Heart right ventricle (tissue), 16 donors: ENCODE measurements at regions not wholly inside any gene's neighbourhood (a gene's known extent, or its start where the extent isn't known, plus 50 kb on each side); places are given as distances from the start of the nearest gene placed in this dataset.

Source experiments
- ATAC-seq, 8 donors: fragments of 200-7000 bp; cut with Tn5 transposase; one replicate each; pipeline ENCODE4 v1.9.1; 2020; ENCODE audit warnings: mild to moderate bottlenecking in 8 of 8, moderate library complexity in 8 of 8, moderate number of reproducible peaks in 1 of 8
- DNase-seq, 2 donors: peaks; one replicate each; pipeline ENCODE4 v3.0.0-alpha.2; 2020
- H3K27ac ChIP-seq, 10 donors: fragments of 200-600 bp; sonication (generic) in 2 of 10; one replicate each; pipeline versions ENCODE4 v1.5.0 to v1.8.0; 2020 to 2022; ENCODE audit warnings: mild to moderate bottlenecking in 3 of 10
- H3K27me3 ChIP-seq, 7 donors: fragments of 200-600 bp; one replicate each; pipeline ENCODE4 v1.8.0; 2021 to 2022; ENCODE audit warnings: mild to moderate bottlenecking in 2 of 7
- H3K36me3 ChIP-seq, 9 donors: fragments of 200-600 bp; sonication (generic) in 1 of 9; one replicate each; pipeline versions ENCODE4 v1.5.0 to v1.8.0; 2020 to 2022; ENCODE audit warnings: mild to moderate bottlenecking in 2 of 9
- H3K4me1 ChIP-seq, 9 donors: fragments of 200-600 bp; sonication (generic) in 1 of 9; one replicate each; pipeline versions ENCODE4 v1.5.0 to v1.8.0; 2020 to 2022; ENCODE audit warnings: mild to moderate bottlenecking in 4 of 9
- H3K4me3 ChIP-seq, 10 donors: fragments of 200-600 bp; sonication (generic) in 2 of 10; one replicate each; pipeline versions ENCODE4 v1.5.0 to v1.8.0; 2020 to 2022; ENCODE audit warnings: mild to moderate bottlenecking in 7 of 10, moderate library complexity in 2 of 10
- H3K9me3 ChIP-seq, 11 donors: fragments of 200-600 bp in 10 of 11; sonication (generic) in 2 of 11; one replicate each; pipeline versions ENCODE4 v1.5.0 to v1.8.0; 2013 to 2022; ENCODE audit warnings: mild to moderate bottlenecking in 2 of 11, control low read depth in 1 of 11, moderate library complexity in 1 of 11
- WGBS, 2 donors: extraction: QIAGEN DNeasy Blood & Tissue Kit; methylation state at CpG; one replicate each; pipeline ENCODE4 v1.1.7; 2013; ENCODE audit warnings: inconsistent platforms in 1 of 2; 5-methylcytosine and 5-hydroxymethylcytosine counted together
- intact Hi-C, 10 donors: fragments of 100-400 bp; cut with DNase I; formaldehyde crosslinking; loops; one replicate each; pipeline versions ENCODE4 v1.11.1 to v1.14.2; 2022
- TF ChIP-seq, protein P1 (sequence below), 9 donors: fragments of 200-600 bp; sonication (generic) in 2 of 9; IDR thresholded peaks; one replicate each; pipeline versions ENCODE4 v1.5.0 to v1.8.0; 2021 to 2022; ENCODE audit warnings: antibody characterized with exemption in 9 of 9, mild to moderate bottlenecking in 5 of 9, moderate library complexity in 1 of 9
- donor health status: Arrhythmogenic right ventricular cardiomyopathy.
- donor health status: ischemic (EF 13 %, LVEDD 7.1; RV severe dilation, severe dysfunction).
- donor health status: healthy with polysubstance abuse.
- donor health status: DM: no; HTN: yes; CAD: no.
- donor health status: DM: no; HTN: no; CAD: no.
- donor health status: ischemic (EF 25% LVEDD 6.9; RV normal size, moderate dysfunction).
- donor health status: ischemic (EF 25% LVEDD 5.7; RV mildly dilated, moderate dysfunction).
- donor health status: healthy.
- donor health status: DM: yes; HTN: yes; CAD: no.
- donor health status: Ischemic cardiomyopathy.
- donor health status: ischemic (EF 35%, LVEDD 5.7; RV mildly dilated, moderate dysfunction).
- donor health status: nonischemic (EF 11% LVEDD 7.7; RV severe dilation, severe dysfunction).
- donor health status: DM: yes; HTN: yes; CAD: no.
- donor health status: PGD.
- donor health status: ischemic (EF 29% LVEDD 5.4; RV normal size, mild dysfunction).
- donor health status: nonischemic (EF 23%, LVEDD 6.1; RV moderate dilation, normal function).

DNA sequence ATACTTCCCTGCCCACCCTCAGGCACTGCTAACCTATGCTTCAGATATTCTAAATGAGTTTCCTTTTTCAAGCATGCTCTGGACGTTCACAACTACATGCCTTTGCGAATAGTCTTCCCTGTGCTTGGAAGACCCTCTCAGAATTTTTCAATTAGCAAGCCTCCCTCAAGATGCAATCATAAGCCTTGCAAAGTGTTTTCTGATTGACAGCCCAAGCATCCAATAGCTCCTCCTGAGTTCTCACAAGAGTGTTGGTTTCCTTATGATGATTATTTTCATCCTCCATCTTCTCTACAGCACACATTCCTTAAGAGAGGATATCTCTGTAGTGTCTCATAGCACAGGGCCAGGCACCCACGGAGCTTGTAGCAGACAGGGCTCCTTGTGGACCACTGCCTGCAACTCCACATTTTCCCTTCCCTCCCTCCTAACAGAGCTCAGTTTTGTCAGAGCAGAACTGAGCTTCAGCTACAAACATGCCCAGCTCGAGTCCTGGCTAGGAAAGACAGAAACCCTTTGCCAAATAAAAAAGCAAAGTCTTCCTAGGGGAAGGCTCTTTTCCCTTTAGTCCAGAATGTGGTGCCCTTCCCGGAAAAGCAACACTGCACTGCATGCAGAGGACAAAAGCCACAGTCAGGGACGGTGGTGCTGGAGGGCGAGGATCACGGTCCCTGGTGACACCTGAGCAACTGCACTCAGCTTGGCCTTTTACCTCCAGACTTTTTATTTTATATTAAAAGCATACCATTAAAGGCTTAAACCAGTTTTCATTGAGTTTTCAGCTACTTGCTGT, 819.8 kb upstream of the ID2 start:
- no peaks in the 10 kb centered on the region for H3K36me3 ChIP-seq
- peaks cover 0 to under 1% (median 0%) of the 10 kb centered on the region in 9 donors for H3K4me1 ChIP-seq
- peaks cover 0 to 3% (median 0%) of the 10 kb centered on the region in 7 donors for H3K27me3 ChIP-seq
- DNase-seq (no peak), ATAC-seq (no peak)
- intact Hi-C loops = no loop called here
- H3K27ac ChIP-seq = no peak overlapping the region
- WGBS, 2 donors = 88 to 89% methylated on average over 8 of the region's 8 CpGs
- H3K4me3 ChIP-seq = no peak overlapping the region
- peaks cover 0 to 3% (median 0%) of the 10 kb centered on the region in 11 donors for H3K9me3 ChIP-seq
- TF ChIP-seq, protein P1, sequence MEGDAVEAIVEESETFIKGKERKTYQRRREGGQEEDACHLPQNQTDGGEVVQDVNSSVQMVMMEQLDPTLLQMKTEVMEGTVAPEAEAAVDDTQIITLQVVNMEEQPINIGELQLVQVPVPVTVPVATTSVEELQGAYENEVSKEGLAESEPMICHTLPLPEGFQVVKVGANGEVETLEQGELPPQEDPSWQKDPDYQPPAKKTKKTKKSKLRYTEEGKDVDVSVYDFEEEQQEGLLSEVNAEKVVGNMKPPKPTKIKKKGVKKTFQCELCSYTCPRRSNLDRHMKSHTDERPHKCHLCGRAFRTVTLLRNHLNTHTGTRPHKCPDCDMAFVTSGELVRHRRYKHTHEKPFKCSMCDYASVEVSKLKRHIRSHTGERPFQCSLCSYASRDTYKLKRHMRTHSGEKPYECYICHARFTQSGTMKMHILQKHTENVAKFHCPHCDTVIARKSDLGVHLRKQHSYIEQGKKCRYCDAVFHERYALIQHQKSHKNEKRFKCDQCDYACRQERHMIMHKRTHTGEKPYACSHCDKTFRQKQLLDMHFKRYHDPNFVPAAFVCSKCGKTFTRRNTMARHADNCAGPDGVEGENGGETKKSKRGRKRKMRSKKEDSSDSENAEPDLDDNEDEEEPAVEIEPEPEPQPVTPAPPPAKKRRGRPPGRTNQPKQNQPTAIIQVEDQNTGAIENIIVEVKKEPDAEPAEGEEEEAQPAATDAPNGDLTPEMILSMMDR (IDR thresholded peaks at IDR 0.05) = no peak

DNA sequence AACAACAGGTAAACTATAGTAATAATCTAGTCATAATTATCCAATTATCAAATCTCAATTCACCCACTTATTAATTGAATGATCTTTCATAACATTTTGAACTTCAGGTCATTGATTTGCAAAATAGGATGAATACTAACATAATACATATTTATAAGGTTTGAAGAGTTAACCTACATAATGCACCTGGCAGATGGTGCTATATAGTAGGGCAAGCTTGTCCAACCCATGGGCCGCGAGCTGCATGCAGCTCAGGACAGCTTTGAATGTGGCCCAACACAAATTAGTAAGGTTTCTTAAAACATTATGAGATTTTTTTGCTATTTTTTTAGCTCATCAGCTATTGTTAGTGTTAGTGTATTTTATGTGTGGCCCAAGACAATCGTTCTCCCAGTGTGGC, 815.8 kb upstream of the ID2 start:
- intact Hi-C loops = no loop called here
- Histone ChIP-seq H3K4me1 (peaks cover 0 to 10% (median 0%) of the 10 kb centered on the region in 9 donors), H3K27me3 (peaks cover 0 to 3% (median 0%) of the 10 kb centered on the region in 7 donors), H3K9me3 (peaks cover 0 to 3% (median 0%) of the 10 kb centered on the region in 11 donors), H3K36me3 (no peaks in the 10 kb centered on the region), H3K4me3 (no peak overlapping the region), H3K27ac (no peak overlapping the region)
- ATAC-seq (no peak), DNase-seq (no peak)
- TF ChIP-seq, protein P1 (IDR thresholded peaks at IDR 0.05) = no peak
- WGBS, 2 donors = 94 to 95% methylated on average over 3 of the region's 3 CpGs

DNA sequence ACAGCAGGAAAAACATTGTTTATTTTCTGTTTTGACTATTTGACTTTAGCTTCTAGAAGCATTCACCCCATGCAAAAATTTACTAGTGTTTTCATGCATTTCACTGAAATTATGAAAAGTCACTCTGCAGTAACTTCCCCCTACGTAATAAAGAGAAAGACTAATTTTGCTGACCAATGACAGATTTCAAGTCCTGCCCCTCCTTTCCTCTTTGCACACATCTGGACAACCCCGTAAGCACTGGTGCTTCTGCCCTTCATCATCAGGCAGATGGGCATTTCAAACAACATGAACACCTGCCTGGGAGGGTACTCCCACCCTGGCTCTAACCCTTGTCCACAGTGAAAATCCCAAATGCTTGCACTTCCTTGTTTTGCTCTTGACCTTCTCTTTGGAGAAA, 815.0 kb upstream of the ID2 start:
- peak overlapping the region in 1 of 10 donors; percentile 26 for H3K27ac ChIP-seq
- H3K9me3 ChIP-seq = peaks cover 0 to 3% (median 0%) of the 10 kb centered on the region in 11 donors
- TF ChIP-seq, protein P1 (IDR thresholded peaks at IDR 0.05) = no peak
- 88 to 90% methylated on average over 2 of the region's 2 CpGs for WGBS, 2 donors
- H3K27me3 ChIP-seq = peaks cover 0 to 3% (median 0%) of the 10 kb centered on the region in 7 donors
- no peak overlapping the region for H3K4me3 ChIP-seq
- H3K36me3 ChIP-seq = no peaks in the 10 kb centered on the region
- intact Hi-C loops = no loop called here
- ATAC-seq (no peak), DNase-seq (no peak)
- peaks cover 0 to 10% (median 0%) of the 10 kb centered on the region in 9 donors for H3K4me1 ChIP-seq

DNA sequence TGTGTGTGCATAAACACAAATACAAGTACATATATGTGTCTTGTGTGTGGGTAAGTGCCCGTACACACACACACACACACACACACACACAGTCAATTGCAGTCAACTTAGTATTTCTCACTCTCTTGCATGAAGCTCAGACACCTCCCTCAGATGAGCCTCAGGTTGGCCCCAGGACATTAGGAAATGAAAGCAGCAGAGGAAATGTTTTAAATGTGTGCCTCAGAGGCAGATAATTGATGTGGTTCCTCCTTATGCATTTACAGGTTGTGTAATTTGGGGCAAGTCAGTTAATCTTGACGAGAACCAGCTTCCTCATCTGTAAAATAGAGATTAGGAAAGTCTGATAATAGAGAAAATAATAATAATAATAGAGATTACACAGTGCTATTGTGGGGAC, 814.0 kb upstream of the ID2 start:
- no peaks in the 10 kb centered on the region for H3K36me3 ChIP-seq
- intact Hi-C loops = no loop called here
- H3K27me3 ChIP-seq = peaks cover 0 to under 1% (median 0%) of the 10 kb centered on the region in 7 donors
- no peak overlapping the region for H3K4me3 ChIP-seq
- TF ChIP-seq, protein P1 (IDR thresholded peaks at IDR 0.05) = no peak
- H3K27ac ChIP-seq = peak overlapping the region in 1 of 10 donors; percentile 19
- H3K9me3 ChIP-seq = peaks cover 0 to 3% (median 0%) of the 10 kb centered on the region in 11 donors
- peaks cover 0 to 10% (median 0%) of the 10 kb centered on the region in 9 donors for H3K4me1 ChIP-seq
- 76 to 82% methylated on average over 2 of the region's 2 CpGs for WGBS, 2 donors
- no peak for DNase-seq
- ATAC-seq = no peak
